ENCODE measurements at regions not wholly inside any gene's neighbourhood (a gene's known extent, or its start where the extent isn't known, plus 50 kb on each side); places are given as distances from the start of the nearest gene placed in this dataset.

DNA sequence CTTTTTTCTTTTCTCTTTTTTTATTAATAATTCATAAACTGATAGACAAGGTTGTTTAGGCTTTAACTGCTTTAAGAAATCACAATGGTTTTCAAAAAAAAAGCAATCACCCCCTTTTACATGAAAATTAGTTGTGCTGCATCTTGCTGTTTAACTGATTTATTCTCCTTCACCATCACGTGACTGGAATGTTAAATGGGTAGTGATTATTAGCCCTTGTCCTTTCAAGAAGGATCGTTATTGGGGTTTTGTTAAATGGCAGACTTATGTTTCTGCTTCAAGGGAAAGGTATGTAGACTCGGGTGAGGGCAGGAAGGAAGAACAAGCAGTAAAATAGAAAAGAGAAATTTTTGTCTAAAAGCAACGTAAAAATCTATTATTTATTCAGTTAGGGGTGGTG, 175.6 kb upstream of the TLE4 start:
- TF ChIP-seq CTCF (IDR thresholded peaks at IDR 0.05) (no peak), EZH2 (IDR thresholded peaks at IDR 0.05) (no peak), EZH2phosphoT487 (IDR thresholded peaks at IDR 0.05) (no peak)
